ENCODE measurements at regions not wholly inside any gene's neighbourhood (a gene's known extent, or its start where the extent isn't known, plus 50 kb on each side); places are given as distances from the start of the nearest gene placed in this dataset.

GRCh38 chr19:5249526-5249925 lies 91.1 kb downstream of the PTPRS start:
- Mint-ChIP-seq H3K36me3 (ENCODE audit: low read depth) (no peaks in the 10 kb centered on the region), H3K27ac (no peak overlapping the region), H3K4me1 (ENCODE audit: low read depth) (peaks cover 10% of the 10 kb centered on the region), H3K27me3 (peaks cover 3% of the 10 kb centered on the region), H3K4me3 (no peak overlapping the region), H3K9me3 (peaks cover 4% of the 10 kb centered on the region)
- ATAC-seq (no peak), DNase-seq (no peak)
- intact Hi-C loops (cut with micrococcal nuclease), result no loop called here
- POLR2A ChIA-PET, result no interaction called here
- CTCF ChIA-PET, result no interaction called here
- TF ChIP-seq CTCF (IDR thresholded peaks at IDR 0.05), result no peak

- intact Hi-C loops (cut with micrococcal nuclease), result no loop called here
- Mint-ChIP-seq H3K27ac (no peak overlapping the region), H3K4me1 (ENCODE audit: low read depth) (peaks cover 10% of the 10 kb centered on the region), H3K27me3 (peaks cover 3% of the 10 kb centered on the region), H3K4me3 (no peak overlapping the region), H3K36me3 (ENCODE audit: low read depth) (no peaks in the 10 kb centered on the region), H3K9me3 (no peaks in the 10 kb centered on the region)
- POLR2A ChIA-PET, result interaction anchor here (0.5 kb wide), 1 partner anchor 76 kb away, joined by 3 read pairs; no protein-coding TSS in a partner anchor
- CTCF ChIA-PET, result no interaction called here
- no peak for TF ChIP-seq CTCF (IDR thresholded peaks at IDR 0.05)
- ATAC-seq (no peak), DNase-seq (no peak)
Measured at GRCh38 chr19:5247957-5248705, 92.5 kb downstream of the PTPRS start.

GRCh38 chr19:5246554-5247155 lies 94.0 kb downstream of the PTPRS start:
- Mint-ChIP-seq H3K27me3 (peaks cover 3% of the 10 kb centered on the region), H3K4me1 (ENCODE audit: low read depth) (peaks cover 10% of the 10 kb centered on the region), H3K4me3 (no peak overlapping the region), H3K36me3 (ENCODE audit: low read depth) (no peaks in the 10 kb centered on the region), H3K9me3 (no peaks in the 10 kb centered on the region), H3K27ac (no peak overlapping the region)
- peak; percentile 86 for ATAC-seq
- ChIA-PET CTCF (no interaction called here), POLR2A (interaction anchor here (0.6 kb wide), 1 partner anchor 10 kb away, joined by 3 read pairs; no protein-coding TSS in a partner anchor)
- DNase-seq, result peak; percentile 68
- intact Hi-C loops (cut with micrococcal nuclease), result no loop called here
- TF ChIP-seq CTCF (IDR thresholded peaks at IDR 0.05), result no peak

- H3K27me3 Mint-ChIP-seq, result peaks cover 3% of the 10 kb centered on the region
- TF ChIP-seq CTCF (IDR thresholded peaks at IDR 0.05), result no peak
- H3K9me3 Mint-ChIP-seq, result no peaks in the 10 kb centered on the region
- ChIA-PET CTCF (no interaction called here), POLR2A (no interaction called here)
- no peak overlapping the region for H3K27ac Mint-ChIP-seq
- no peaks in the 10 kb centered on the region for H3K36me3 Mint-ChIP-seq (ENCODE audit: low read depth)
- peaks cover 10% of the 10 kb centered on the region for H3K4me1 Mint-ChIP-seq (ENCODE audit: low read depth)
- peak; percentile 34 for ATAC-seq
- DNase-seq, result no peak
- no peak overlapping the region for H3K4me3 Mint-ChIP-seq
- intact Hi-C loops (cut with micrococcal nuclease), result no loop called here
Measured at GRCh38 chr19:5245631-5246553, 94.7 kb downstream of the PTPRS start.

All from activated CD8-positive, alpha-beta T cell treated with anti-CD3 and anti-CD28 coated beads for 36 hours (primary cell).